Activated CD4-positive, alpha-beta T cell treated with anti-CD3 and anti-CD28 coated beads for 24 hours (primary cell): ENCODE measurements at regions not wholly inside any gene's neighbourhood (a gene's known extent, or its start where the extent isn't known, plus 50 kb on each side); places are given as distances from the start of the nearest gene placed in this dataset.
"Not testable (repeated sequence)": the region's sequence is repeated elsewhere in the genome, so short reads cannot be mapped to it uniquely, and the experiment has no call there.

Source experiments
- DNase-seq, 2 donors: peaks; one replicate each; pipeline ENCODE4 v3.0.0-alpha.2; 2020; ENCODE audit warnings: low read depth in 2 of 2

DNA sequence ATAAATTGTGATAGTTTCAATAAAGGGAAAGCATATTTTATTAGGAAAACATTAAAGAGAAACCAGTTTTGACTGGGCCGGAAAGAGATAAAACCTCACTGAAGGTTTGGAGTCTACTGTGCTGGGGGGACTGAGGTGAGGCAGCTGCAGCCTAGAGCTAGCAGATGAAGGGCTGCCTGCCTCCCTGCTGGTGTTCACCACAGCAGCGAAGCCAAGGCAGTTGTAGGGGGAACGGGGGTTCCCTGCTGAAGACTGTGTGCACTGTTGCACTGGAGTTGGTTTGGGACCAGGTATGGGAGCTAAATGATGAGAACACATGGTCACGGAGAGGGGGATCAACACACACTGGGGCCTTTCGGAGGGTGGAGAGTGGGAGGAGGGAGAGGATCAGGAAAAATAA, 546.5 kb upstream of the SMIM31 start:
- DNase-seq, result no peak

DNA sequence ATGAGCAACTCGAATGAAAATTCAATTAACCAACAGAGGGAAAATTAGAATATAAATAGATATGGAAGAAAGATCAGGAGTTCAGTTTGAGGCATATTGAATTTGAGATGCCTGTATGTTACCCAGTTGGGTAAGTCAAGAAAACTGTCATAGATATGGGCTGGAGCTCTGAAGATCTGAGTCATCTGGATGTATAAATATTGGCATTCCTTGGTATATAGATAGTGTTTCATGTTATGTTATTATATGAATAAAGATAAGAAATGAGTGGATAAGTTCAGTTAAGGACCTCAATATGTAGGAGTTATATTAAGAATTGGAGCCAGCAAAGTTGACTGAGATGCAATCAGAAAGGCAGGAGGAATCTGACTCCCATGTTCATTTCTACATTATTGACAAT, 543.6 kb upstream of the SMIM31 start:
- DNase-seq, result no peak

DNA sequence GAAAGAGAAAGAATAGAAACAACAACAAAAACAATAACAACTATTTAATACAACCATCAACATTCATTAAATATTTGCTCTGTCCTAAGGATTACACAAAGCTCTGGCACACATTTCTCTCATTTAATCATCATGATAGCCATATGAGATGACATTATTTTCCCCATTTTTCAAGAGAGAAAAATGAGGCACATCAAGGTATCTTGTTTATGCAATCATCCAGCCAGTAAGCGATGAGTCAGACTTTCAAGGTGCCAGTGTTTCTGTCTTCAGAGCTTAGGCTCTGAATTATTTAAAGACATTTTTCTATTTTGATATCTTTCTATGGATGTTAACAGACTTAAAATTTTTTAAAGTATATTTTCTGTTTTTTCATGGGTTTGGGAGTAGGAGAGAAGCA, 541.8 kb upstream of the SMIM31 start:
- DNase-seq, result no peak

DNA sequence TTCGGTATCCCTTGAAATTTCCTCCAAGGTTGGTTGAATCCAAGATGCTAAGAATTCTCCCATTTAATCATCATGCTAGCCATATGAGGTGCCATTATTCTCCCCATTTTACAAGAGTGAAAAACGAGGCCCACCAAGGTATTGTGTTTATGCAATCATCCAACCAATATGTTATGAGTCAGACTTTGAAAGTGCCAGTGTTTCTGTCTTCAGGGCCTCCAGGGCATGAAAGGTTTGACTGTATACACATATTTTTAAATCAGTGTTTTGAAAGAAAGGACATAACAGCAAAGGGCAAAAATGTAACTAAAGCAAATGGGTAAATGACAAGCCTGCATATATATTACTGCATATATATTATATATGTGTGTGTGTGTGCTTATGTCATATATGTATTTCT, 541.2 kb upstream of the SMIM31 start:
- DNase-seq, result no peak

DNA sequence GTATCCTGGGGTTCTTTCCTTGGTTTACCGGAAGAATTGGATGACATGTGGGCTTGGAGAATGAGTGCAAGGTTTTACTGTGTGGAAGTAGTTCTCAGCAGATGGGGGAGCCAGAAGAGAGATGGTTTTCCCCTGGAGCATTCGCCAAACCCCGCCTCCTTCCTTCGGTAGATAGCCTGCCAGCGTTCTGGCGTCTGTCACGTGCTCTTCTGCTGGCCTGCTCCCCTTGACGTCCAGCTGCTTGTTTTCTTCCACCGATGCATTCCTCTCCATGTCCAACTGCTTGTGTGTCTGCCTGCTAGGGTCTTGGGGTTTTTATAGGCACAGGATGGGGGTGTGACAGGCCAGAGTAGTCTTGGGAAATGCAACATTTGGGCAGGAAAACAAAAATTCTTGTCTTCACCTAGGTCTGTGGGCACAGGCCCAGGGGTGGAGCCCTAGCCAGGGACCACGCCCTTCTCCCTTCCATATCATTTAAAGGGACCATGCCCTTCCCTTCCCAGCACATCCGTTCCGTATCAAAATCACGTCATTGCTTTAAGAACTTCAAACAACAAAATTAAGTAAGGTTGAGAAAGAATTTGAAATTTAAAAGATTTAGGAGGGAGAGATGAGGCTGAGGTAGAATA, 538.7 kb upstream of the SMIM31 start:
- DNase-seq, result no peak

DNA sequence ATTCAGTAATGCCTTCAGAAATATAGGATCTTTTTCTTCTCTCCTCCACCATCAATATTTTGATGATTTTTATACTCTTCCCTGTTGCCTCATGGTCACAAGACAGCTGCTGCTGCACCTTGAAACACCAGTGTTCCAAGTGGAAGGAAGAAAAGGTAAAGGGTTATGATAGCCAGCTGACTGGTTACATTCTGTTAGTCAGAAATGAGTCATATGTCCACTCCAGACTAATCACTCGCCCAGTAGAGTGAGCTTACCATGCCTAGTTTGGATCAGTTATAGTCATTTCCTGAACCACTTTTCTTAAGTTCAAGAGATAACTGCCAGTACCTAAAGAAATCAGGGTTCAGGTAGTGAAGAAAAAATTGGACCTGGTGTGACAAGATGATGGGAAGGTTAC, 532.3 kb upstream of the SMIM31 start:
- no peak for DNase-seq

DNA sequence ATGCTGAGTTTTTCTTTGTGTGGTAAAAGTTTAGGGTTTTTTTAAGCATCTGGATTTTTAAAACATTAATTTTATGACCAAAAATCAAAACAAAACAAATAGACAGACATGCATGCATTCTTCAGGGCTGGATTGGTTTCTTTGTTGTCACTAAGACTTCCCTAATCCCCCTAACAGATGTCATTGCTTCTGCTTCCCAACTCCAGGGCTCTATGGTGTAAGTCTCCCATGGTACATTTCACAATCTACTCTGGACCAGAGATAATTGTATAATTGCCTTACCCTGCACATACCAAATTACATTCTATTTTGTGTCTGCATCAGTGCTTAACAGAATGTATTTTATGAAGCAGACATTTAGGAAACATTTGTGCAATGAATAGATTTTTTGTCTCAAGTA, 529.1 kb upstream of the SMIM31 start:
- no peak for DNase-seq

DNA sequence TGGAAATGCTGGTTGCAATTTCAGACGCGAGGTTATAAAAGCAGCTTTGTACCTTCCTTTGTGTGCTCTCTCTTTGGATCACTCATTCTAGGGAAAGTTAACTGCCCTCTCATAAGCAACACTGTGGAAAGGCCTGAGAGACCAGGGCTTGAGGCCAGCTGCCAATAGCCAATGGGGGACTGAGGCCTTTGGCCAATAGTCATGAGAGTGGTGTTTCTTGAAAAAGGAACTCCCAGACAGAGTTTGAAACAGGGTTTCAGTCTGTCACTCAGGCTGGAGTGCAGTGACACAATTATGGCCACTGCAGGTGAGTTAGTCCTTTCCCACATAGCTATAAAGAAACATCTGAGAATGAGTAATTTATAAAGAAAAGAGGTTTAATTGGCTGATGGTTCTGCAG, 524.7 kb upstream of the SMIM31 start:
- no peak for DNase-seq

DNA sequence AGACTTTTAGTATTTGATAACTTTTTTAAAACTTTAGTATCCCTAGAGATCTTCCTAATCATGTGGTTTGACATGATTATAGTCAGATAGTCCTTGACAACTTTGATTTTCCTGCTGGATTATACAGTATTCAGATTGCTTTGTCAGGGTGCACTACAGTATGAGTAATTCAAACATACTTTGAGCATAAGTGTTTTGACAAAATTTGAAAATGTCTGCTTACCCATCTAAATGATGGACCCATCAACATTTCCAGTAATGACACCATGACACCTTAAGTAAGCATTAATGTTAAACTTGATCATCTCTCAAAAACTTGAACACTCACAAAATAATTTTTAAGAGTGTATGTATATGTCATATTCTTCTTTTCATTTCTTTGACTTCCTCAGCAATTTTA, 514.5 kb upstream of the SMIM31 start:
- no peak for DNase-seq

DNA sequence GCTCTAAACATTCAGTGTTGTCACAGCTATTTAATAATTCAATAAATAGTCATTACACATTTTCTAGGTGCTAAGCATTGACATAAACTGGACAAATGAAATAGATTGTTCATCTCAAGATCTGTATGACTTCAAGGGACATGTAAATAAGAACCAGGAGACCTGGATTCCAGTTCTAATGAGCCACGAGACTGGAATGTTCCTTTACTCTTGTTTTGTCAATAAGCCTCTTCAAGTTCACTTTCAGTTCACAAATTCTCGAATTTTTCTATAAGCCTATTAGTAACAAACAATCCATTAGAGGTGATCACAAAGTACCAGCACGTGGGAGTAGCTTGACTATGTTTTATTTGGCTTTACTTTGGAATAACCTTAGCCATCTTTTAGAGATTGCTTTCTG, 514.0 kb upstream of the SMIM31 start:
- no peak for DNase-seq

DNA sequence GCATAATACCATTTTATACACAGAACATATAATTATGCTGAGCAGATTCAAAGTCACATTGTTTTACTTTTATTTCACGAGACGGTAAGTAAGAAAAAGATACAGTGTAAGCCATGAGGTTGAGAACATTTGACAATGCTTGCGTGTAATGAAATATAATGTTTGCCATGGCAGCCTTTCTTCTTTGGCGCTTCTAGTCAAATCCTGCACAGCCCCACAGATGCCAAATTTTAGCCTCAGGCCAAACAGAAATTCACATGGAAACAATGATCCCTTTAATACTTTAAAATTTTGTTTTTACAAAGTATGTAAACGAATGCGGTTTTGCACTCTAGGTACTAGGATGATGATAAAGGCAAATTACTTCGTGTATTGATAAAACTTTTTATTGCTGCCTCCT, 502.7 kb upstream of the SMIM31 start:
- no peak for DNase-seq

DNA sequence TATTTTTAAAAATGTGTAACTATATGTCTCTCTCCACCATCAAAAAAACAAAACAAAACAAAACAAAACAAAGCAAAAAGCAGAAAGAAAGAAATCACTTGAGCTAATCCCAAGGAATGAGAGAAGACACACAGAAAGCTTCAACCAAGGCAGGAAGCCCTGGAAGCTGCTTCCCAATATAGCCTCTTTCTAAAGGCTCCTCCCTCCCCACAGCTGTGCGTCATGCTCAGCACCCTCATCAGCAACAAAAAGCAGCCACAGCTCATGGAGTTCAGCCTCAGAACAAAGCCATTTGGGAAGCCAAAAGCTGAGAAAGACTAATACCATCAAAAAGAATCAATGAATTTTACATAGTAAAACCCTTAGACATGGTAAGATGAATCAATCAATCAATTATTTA, 501.6 kb upstream of the SMIM31 start:
- DNase-seq, result no peak

DNA sequence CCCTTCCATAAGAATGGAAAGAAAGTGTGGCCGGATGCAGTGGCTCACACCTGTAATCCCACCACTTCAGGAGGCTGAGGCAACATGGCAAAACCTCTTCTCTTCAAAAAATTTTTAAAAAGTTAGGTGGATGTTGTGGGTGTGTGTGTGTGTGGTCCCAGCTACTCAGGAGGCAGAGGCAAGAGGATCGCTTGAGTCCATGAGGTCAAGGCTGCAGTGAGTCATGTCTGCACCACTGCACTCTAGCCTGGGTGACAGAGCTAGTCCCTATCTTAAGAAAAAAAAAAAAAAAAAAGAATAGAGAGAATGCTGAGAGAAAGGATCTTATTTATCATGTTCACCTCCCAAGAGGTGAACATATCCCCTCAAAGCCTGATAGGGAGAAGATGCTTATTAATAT, 492.1 kb upstream of the SMIM31 start:
- DNase-seq, result no peak

DNA sequence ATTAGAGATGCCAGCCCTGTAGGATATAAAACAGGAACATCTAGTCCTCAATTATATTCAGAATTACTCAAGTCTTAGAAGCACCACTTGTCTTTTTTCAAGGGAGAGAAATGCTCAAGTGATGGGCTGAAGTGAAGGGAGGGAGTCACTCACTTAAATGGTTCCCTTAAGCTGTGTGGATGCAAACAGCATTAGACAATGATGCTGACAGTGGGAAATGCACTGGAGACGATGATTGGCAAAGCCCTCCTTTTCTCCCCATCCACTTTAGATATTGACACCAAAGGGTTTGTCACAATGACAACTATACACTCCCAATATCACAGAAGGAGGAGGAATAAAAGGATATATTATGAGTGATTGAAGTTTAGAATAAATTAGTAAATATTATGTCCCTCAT, 491.4 kb upstream of the SMIM31 start:
- DNase-seq, result not testable (repeated sequence)

DNA sequence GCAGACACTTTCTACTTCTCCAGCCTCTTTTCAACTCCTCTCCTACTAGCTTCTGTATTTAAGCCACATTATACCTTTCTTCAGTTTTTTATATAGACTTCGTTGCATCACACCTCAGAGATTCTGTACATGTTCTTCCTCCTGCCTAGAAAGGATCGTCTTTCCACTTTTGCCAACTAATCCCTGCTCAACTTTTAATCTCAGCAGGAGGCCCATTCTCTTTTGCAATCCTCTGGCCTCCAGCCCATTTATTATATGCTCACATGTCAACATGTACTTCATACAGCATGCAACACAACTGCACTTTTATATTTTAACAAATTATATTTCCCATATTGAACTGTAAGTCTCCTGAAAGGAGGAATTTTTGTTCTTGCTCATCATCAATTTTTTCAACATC, 476.5 kb upstream of the SMIM31 start:
- not testable (repeated sequence) for DNase-seq

DNA sequence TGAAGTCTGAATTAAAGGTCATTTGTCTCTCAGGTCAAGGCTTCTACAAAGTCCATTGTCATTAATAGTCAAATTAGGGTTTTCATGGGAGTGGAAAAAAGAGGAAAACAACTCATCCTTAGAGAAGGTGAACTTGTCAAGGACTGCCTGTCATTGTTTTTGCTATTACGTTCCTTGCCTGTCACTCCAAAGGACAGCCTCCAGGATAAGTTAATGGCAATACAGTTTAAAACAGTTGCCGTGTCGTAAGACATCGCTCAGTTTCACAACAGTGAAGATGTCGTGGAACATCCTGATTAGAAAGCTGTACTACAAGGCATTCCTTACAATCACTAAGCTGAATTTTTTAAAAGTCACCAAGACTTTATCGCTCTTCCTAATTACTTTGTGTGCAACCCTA, 466.8 kb upstream of the SMIM31 start:
- DNase-seq, result no peak

DNA sequence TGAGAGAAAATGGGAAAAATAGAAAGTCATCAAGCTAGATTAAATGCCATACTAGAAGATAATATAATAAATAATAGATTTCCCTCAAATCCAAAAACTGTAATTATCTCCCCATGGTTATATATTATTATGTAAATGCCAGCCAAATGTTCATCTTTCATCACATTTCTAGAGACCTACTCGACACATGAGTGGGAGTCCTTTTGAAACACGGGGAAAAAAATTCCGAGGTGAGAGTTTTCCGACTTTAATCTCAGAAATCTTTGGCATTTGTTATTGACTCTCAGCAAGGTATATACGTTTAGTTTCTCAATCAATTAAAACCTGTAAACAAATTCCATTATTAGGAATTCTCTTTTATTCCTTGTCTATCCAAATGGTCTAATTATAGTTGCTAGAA, 465.4 kb upstream of the SMIM31 start:
- no peak for DNase-seq

DNA sequence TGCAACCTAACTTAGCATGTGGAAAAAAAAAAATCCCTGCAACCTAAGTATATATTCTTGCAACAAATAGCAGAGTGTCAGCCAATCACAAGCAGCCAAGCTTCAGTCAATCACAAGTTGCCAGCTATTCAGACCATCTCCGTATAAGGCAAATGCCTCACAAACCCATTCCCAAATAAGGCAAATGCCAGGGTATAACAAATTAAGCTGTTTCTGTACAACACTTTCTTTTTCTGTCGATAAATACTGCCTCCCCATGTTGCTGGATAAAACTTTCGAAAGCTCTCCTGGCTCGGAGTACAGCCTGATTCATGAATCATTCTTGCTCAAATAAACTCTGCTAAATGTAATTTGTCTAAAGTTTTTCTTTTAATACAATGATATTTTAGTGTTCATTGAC, 460.7 kb upstream of the SMIM31 start:
- no peak for DNase-seq

DNA sequence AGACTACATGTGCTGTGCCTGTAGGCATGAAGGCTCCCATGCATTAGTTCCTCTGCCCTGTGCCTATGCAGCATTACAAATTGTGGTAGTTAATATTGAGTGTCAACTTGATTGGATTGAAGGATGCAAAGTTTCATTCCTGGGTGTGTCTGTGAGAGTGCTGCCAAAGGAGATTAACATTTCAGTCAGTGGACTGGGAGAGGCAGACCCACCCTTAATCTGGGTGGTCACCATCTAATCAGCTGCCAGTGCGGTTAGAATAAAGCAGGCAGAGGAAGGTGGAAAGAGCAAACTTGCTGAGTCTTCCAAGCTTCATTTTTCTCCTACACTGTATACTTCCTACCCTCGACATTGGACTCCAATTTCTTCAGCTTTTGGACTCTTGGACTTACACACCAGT, 460.2 kb upstream of the SMIM31 start:
- no peak for DNase-seq

DNA sequence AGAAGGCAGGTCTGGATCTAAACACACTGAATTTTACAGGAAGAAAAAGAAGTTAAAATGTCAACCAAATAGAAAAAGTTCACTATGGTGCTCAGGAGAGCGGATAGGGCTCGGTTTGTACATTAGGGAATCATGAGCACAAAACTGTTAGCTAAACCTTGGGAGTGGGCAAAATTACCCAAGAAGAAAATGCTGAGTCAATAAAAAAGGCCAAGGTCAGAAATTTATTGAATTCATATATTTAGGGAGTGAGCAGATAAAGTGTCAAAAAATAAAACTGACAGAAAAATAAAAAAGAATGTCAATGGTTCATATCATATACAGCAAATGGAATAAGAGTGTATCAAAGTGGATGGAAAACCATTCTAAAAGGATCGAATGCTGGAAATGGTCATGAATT, 452.5 kb upstream of the SMIM31 start:
- DNase-seq, result no peak

DNA sequence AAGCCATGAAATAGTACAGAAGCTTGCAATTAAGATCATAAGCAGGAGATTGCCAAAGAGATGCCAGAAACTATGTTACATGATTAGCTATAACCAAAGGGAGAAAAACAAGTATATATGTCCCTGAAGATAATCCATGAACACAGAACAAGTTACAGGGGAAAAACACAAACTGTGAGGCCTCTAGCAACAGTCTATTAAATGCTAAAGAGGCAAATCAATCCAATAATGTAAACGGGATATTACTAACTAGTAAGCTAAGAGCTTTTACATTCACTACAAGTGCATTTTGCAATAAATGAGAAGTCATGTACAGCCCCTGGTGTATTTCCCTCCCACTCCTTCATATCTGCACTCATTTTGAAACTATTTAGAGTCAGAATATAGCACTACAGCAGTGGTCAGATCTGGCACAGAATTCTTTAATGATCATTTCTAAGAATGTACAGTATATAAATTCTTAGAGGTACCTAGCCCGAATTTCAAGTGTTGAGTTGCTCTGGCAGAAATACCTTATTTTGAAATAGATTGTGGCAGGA, 449.8 kb upstream of the SMIM31 start:
- no peak for DNase-seq

DNA sequence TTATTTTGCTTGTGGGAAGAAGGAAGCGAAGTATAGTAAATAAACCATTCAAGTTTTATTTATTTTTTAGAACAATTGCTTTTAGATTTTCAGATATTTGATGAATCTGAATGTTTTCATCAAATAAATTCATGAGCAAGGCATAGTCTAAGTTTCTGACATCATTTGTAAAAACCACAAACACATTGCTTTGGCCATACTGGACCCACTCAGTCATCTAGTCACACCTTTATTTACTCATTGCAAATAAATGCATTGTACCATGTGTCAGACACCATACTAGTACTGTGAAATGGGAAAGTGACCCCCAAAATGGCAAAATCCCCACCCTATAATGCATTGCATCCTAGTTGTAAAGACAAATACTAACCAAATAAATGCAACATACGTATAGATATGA, 449.1 kb upstream of the SMIM31 start:
- no peak for DNase-seq

DNA sequence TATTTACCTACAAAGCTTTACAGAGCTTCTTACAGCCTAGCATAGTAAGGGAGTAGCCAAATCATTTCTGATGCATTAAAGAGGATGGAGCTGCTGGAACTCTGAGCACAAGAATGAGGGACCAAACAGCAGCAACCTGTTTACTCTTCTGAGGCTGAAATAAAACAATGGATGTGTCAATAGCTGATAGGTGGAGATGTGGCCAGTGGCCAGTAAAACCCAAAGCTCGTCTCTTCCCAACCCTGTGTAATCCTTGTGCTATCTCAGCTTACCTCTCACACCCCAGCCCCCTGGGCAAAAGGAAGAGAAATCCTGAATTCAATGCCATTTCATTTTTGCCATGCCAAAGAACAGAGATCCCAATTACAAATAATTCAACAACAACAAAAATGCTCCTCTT, 446.7 kb upstream of the SMIM31 start:
- no peak for DNase-seq

DNA sequence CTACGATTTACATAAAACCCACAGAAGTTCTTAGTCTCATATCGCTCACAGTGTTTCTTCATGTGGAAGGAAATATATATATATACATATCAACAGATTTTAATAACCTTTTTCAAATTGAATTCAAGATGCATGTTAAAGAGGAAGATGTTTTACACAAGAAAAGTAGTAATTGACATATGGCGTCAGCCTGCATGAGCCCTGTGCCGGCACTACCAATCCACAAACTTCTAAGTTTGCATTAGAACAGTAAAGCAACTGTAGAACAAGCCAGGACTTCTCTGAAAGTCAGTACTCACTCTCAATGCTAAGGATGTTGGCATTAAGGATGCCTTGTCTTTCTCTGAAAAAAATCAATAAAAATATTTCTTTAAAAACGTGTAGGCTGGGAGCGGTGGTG, 441.3 kb upstream of the SMIM31 start:
- DNase-seq, result no peak
